GM19035 (cell line): ENCODE measurements at regions not wholly inside any gene's neighbourhood (a gene's known extent, or its start where the extent isn't known, plus 50 kb on each side); places are given as distances from the start of the nearest gene placed in this dataset.

Source experiments
- ATAC-seq: cut with Tn5 transposase; IDR thresholded peaks from one replicate; pipeline ENCODE4 v1.9.1; 2021; ENCODE audit not compliant: unreplicated experiment

- no peak for ATAC-seq
Observed at GRCh38 chr3:77945320-77945719, 905.4 kb downstream of the ROBO2 start.

- no peak for ATAC-seq
Observed at GRCh38 chr3:77947671-77948070, 907.8 kb downstream of the ROBO2 start.

- no peak for ATAC-seq
Observed at GRCh38 chr3:77967621-77968020, 927.7 kb downstream of the ROBO2 start.

DNA sequence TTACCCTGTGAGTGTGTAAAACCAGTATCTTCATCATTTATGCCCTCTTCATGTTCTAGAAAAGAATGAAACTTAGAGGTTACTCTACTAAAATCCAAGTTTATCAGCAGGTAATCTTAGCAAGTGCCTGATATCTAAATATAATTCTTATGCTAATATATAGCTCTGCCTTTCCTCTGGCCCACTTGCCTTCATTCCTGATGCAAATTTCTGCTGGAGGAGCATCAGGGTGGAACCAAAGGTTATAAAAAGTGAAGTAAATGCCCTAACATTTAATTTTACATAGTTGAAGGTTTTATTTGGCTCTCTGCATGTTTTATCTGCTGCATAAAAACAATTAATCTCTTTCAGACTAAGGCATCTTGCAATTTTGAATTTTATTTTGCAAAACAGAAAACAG is 936.2 kb downstream of the ROBO2 start:
- ATAC-seq = no peak

DNA sequence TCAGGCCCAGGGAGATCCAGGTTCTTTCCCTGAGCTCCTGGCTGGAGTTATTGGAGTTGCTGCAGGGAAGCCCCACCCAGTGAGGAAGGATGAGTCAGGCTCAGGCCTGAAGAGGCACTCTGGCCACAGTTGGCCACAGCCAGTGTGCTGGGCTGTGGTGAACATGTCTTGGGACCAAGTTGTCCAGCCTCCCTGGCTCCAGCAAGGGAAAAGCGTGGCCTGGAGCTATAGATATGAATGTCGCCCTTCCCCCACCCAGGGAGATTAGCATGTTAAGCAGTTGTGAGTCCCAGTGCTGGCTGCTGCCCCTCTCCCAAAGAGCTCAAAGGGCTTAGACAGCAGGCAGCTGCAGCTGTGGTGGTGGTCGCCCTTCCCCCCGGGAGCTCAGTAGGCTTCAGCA is 963.2 kb downstream of the ROBO2 start:
- ATAC-seq = no peak

- ATAC-seq = no peak
Observed at GRCh38 chr3:78004571-78004970, 964.7 kb downstream of the ROBO2 start.

- ATAC-seq = no peak
Observed at GRCh38 chr3:78013653-78014052, 973.8 kb downstream of the ROBO2 start.

DNA sequence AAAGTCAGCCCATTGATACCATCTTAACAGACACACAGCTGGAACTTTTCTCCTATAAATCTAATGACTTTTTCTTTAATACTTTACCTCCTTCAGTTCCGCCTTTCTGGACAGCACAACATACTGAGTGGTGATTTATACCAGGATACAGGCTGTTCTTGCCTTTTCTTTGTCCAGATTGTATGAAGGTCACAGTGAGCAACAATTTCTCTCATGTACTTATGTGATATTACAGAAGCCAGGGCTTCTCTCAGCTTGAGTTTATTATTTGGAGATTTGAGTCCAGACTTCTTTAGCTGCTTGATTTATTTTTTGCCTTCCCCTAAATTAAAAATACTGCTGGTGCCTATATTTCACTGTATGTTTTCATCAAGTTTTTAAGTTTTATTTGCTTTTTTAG is 976.0 kb downstream of the ROBO2 start:
- no peak for ATAC-seq

GRCh38 chr3:78021710-78022109 is 981.8 kb downstream of the ROBO2 start:
- no peak for ATAC-seq

DNA sequence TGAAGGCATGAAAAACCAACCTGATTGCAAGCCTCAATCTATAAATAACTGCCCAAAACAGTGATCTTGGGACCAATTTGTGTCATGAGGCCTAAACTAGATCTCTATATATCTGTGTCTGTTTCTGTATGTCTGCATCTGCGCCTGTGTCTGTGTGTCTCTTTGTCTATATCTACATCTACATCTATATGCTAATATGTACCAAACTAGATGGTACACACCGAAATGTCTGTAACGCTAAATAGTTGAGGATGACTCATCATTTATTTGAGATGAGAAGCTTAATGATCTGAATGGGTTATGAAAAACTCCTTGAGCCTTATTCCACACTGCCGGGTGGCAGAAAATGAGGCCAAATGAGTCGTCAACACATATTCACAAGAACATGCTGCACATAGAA is 982.3 kb downstream of the ROBO2 start:
- ATAC-seq = no peak

DNA sequence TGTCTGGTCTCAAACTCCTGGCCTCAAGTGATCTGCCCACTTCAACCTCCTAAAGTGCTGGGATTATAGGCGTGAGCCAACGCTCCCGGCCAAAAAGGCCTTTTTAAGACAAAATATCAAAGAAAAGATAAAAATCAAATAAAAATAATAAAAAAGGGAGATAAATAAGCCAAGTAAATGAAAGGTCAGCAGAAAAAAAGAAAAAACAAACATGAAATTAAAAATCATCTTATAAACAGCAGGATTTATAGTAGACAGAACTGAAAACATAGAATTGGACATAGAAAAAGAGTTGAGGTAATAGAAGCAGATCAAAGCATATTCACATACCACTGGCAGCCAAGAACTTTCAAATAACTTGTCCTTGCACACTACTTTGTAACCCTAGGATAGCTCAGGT is 983.4 kb downstream of the ROBO2 start:
- no peak for ATAC-seq

GRCh38 chr3:78025916-78026315 is 986.0 kb downstream of the ROBO2 start:
- ATAC-seq = no peak

DNA sequence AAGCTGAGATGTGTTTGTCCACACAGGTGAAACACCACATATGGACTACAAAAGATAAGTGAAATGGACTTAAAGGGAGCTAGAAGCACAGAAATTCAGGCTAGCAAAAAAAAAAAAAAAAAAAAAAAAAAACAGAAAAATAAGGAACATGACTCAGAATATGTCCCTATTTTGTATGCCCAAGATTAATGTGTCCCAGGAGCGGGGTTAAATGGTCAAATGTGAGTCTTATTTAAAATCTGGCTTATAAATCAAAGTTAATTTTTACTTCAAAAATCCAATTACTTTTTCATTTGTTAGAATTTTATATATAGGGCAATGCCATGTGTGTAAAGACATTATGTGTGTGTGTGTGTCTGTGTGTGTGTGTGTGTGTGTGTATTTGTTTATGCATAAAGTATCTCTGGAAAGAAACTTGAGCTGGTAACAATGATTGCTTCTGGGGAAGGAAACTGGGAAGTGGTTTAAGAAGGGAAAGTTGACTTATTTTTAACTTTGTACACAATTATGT is 986.5 kb downstream of the ROBO2 start:
- ATAC-seq = no peak

GRCh38 chr3:78029775-78030174 is 989.9 kb downstream of the ROBO2 start:
- no peak for ATAC-seq

- ATAC-seq = no peak
Observed at GRCh38 chr3:78035131-78035641, 995.3 kb downstream of the ROBO2 start.

GRCh38 chr3:78041486-78041885 is 1001.6 kb downstream of the ROBO2 start:
- no peak for ATAC-seq

DNA sequence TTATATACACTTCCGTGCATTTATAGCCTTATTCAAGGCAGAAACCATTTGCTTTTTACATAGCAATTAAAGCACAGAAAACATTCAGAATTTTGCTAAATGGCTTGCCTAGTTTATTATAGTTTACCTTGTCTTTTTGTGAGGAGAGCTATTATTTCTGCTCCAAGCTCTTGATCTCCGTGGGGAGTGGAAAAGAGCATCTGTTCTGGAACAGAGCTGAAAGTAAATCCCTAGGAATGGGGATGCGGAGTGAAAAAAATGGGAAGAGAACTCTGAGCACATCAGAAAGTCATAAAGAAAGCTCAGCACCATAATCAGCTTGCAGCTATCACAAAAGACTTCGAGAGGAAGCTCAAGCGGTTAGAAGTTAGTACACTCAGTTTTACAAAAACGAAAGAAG is 1006.7 kb downstream of the ROBO2 start:
- no peak for ATAC-seq

DNA sequence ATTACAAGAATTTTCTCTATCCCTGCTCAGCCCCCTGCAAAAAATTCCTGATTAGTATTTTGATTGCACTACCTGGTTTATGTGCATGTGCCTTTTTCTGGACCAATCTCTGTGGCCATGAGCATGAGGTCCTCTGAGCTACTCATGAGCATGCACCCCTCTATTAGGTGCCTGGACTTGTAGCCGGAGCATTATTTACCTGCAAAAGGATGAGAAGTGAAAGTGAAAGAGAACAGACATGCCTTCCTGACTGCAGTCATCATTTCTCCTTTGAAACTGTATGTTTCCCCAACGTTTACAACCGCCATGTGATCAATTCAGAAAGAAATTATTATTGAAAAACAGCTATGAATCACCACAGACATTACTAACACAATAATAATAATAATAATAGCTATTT is 1008.8 kb downstream of the ROBO2 start:
- peak; percentile 69 for ATAC-seq

DNA sequence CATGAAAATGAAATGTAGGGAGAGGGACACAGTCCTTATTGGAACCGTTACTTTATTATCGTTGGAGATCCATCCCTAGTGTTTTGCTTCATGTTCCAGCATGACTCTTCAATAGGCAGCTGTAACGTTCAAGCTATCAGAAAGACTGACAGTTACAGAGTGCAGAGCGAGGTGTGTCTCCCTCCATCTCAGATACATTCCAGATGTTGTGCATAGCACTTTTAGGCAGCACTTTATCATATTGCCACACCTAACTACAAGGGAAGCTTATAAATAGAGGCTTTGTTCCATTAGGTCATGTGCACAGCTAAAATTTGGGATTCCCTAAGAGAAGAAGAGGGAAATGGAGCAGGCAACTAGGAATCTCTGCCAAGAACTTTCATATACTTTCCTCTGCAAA is 1009.6 kb downstream of the ROBO2 start:
- no peak for ATAC-seq

- no peak for ATAC-seq
Observed at GRCh38 chr3:78050276-78051065, 1010.6 kb downstream of the ROBO2 start.

- no peak for ATAC-seq
Observed at GRCh38 chr3:78052746-78053145, 1012.8 kb downstream of the ROBO2 start.

DNA sequence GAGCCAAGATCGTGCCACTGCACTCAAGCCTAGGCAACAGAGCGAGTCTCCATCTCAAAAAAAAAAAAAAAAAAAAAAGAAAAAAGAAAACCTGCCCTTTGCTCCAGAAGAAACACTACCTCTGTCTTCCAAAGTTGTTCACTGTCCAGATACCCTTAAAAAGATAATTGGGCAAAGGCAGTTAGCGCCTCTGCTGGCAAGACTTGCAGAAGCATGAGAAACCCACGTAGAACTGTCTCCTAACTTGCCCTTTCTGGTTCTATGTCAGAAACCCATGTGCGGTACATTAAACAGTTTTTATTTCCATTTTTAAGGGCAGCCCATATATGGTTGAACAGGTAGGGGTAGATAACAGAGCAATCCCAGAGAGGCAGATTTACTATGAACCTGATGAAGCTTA is 1026.4 kb downstream of the ROBO2 start:
- ATAC-seq = no peak

GRCh38 chr3:78070188-78070587 is 1030.3 kb downstream of the ROBO2 start:
- no peak for ATAC-seq
